SK-N-SH treated with all-trans-retinoic acid at 6 μM for 48 hours (cell line): ENCODE measurements at regions not wholly inside any gene's neighbourhood (a gene's known extent, or its start where the extent isn't known, plus 50 kb on each side); places are given as distances from the start of the nearest gene placed in this dataset.

Source experiments
- ATAC-seq: fragments of 200-7000 bp; cut with Tn5 transposase; 3 replicates; pipeline ENCODE4 v1.9.1; 2020; ENCODE audit warnings: mild to moderate bottlenecking, moderate library complexity
- ARNTL ChIP-seq: fragments of 450-650 bp; formaldehyde crosslinking; IDR thresholded peaks from 2 replicates; pipeline ENCODE4 v1.5.0; 2020; ENCODE audit warnings: low read depth, mild to moderate bottlenecking, moderate library complexity, borderline replicate concordance
- BACH2 ChIP-seq: fragments of 250-450 bp; sonication (Bioruptor Pico); IDR thresholded peaks from 2 replicates; pipeline ENCODE4 v1.9.0; 2021; ENCODE audit warnings: mild to moderate bottlenecking, borderline replicate concordance
- CREB5 ChIP-seq: fragments of 250-450 bp; sonication (Bioruptor Pico); IDR thresholded peaks from 2 replicates; pipeline ENCODE4 v1.5.1; 2020; ENCODE audit warnings: low read depth, mild to moderate bottlenecking, moderate library complexity
- CSDC2 ChIP-seq: fragments of 250-450 bp; sonication (Bioruptor Pico); IDR thresholded peaks from 2 replicates; pipeline ENCODE4 v1.5.0; 2020; ENCODE audit warnings: mild to moderate bottlenecking, moderate library complexity
- CSRNP3 ChIP-seq: fragments of 250-450 bp; sonication (Bioruptor Pico); IDR thresholded peaks from 2 replicates; pipeline ENCODE4 v1.5.1; 2021; ENCODE audit warnings: mild to moderate bottlenecking, moderate library complexity
- ESRRG ChIP-seq: fragments of 250-450 bp; sonication (Bioruptor Pico); IDR thresholded peaks from 2 replicates; pipeline ENCODE4 v1.6.1; 2021; ENCODE audit warnings: mild to moderate bottlenecking
- GLIS3 ChIP-seq: fragments of 250-450 bp; sonication (Bioruptor Pico); IDR thresholded peaks from 2 replicates; pipeline ENCODE4 v1.5.0; 2020; ENCODE audit warnings: mild to moderate bottlenecking, moderate library complexity
- ISL1 ChIP-seq: fragments of 250-450 bp; sonication (Bioruptor Pico); IDR thresholded peaks from 2 replicates; pipeline ENCODE4 v2.1.2; 2022; ENCODE audit warnings: mild to moderate bottlenecking, moderate library complexity
- OSR1 ChIP-seq: fragments of 250-450 bp; sonication (Bioruptor Pico); IDR thresholded peaks from 2 replicates; pipeline ENCODE4 v1.8.0; 2022; ENCODE audit warnings: moderate library complexity, mild to moderate bottlenecking, inconsistent platforms
- PATZ1 ChIP-seq: fragments of 250-450 bp; sonication (Bioruptor Pico); IDR thresholded peaks from 2 replicates; pipeline ENCODE4 v1.8.0; 2020; ENCODE audit warnings: mild to moderate bottlenecking, moderate library complexity, borderline replicate concordance
- POU6F1 ChIP-seq: fragments of 250-450 bp; sonication (Bioruptor Pico); IDR thresholded peaks from 2 replicates; pipeline ENCODE4 v1.8.0; 2021; ENCODE audit warnings: low read depth, mild to moderate bottlenecking, moderate library complexity, borderline replicate concordance
- PPARA ChIP-seq: fragments of 250-450 bp; sonication (Bioruptor Pico); IDR thresholded peaks from 2 replicates; pipeline ENCODE4 v1.5.0; 2020; ENCODE audit warnings: mild to moderate bottlenecking, borderline replicate concordance
- RARB ChIP-seq: fragments of 250-450 bp; sonication (Bioruptor Pico); IDR thresholded peaks from 2 replicates; pipeline ENCODE4 v1.8.0; 2021; ENCODE audit warnings: mild to moderate bottlenecking, moderate library complexity
- SNAI2 ChIP-seq: fragments of 250-450 bp; sonication (Bioruptor Pico); IDR thresholded peaks from 2 replicates; pipeline ENCODE4 v1.5.0; 2020; ENCODE audit warnings: mild to moderate bottlenecking, moderate library complexity
- TOX ChIP-seq: fragments of 250-450 bp; sonication (Bioruptor Pico); IDR thresholded peaks from 2 replicates; pipeline ENCODE4 v1.8.0; 2021; ENCODE audit warnings: mild to moderate bottlenecking, moderate library complexity, borderline replicate concordance
- TSHZ2 ChIP-seq: fragments of 250-450 bp; sonication (Bioruptor Pico); IDR thresholded peaks from 2 replicates; pipeline ENCODE4 v1.5.0; 2020; ENCODE audit warnings: mild to moderate bottlenecking, moderate library complexity
- ZC3H10 ChIP-seq: fragments of 250-450 bp; sonication (Bioruptor Pico); IDR thresholded peaks from 2 replicates; pipeline ENCODE4 v1.5.1; 2021; ENCODE audit warnings: mild to moderate bottlenecking, moderate library complexity
- ZFP3 ChIP-seq: fragments of 250-450 bp; sonication (Bioruptor Pico); IDR thresholded peaks from 2 replicates; pipeline ENCODE4 v1.5.0; 2020; ENCODE audit warnings: mild to moderate bottlenecking, moderate library complexity
- ZFP30 ChIP-seq: fragments of 450-650 bp; formaldehyde crosslinking; IDR thresholded peaks from 2 replicates; pipeline ENCODE4 v1.5.0; 2022; ENCODE audit warnings: mild to moderate bottlenecking, moderate library complexity
- ZNF565 ChIP-seq: fragments of 450-650 bp; formaldehyde crosslinking; conservative IDR thresholded peaks from 2 replicates; pipeline ENCODE4 v1.5.0; 2020; ENCODE audit warnings: low read depth, mild to moderate bottlenecking, moderate library complexity
- ZNF70 ChIP-seq: fragments of 450-650 bp; formaldehyde crosslinking; IDR thresholded peaks from 2 replicates; pipeline ENCODE4 v1.5.0; 2020; ENCODE audit warnings: mild to moderate bottlenecking, moderate library complexity
- ZNF8 ChIP-seq: fragments of 450-650 bp; formaldehyde crosslinking; IDR thresholded peaks from 2 replicates; pipeline ENCODE4 v1.5.0; 2020; ENCODE audit warnings: mild to moderate bottlenecking, moderate library complexity

GRCh38 chr5:42956551-42956950 is 83.6 kb downstream of the ANXA2R start:
- TF ChIP-seq POU6F1 (CRISPR knock-in tag) (no peak), PPARA (no peak), OSR1 (CRISPR knock-in tag) (no peak), CSDC2 (no peak), CREB5 (CRISPR knock-in tag) (no peak), ZFP3 (CRISPR knock-in tag) (no peak), PATZ1 (no peak), ISL1 (CRISPR knock-in tag) (no peak), TSHZ2 (CRISPR knock-in tag) (no peak), GLIS3 (CRISPR knock-in tag) (no peak), ZFP30 (CRISPR knock-in tag) (no peak), ZNF70 (CRISPR knock-in tag) (no peak), CSRNP3 (CRISPR knock-in tag) (no peak), RARB (CRISPR knock-in tag) (no peak), BACH2 (CRISPR knock-in tag) (no peak), ZNF565 (CRISPR knock-in tag) (no peak), ZC3H10 (no peak), SNAI2 (no peak), ZNF8 (no peak)
- TF ChIP-seq, all 23 proteins: peak for 0
- no peak for ATAC-seq

- no peak for TF ChIP-seq ZFP30 (CRISPR knock-in tag)
- no peak for TF ChIP-seq RARB (CRISPR knock-in tag)
- no peak for ATAC-seq
Observed at GRCh38 chr5:42953041-42953440, 87.1 kb downstream of the ANXA2R start.

GRCh38 chr5:42952578-42952974 is 87.5 kb downstream of the ANXA2R start:
- no peak for TF ChIP-seq ARNTL
- TF ChIP-seq TOX (CRISPR knock-in tag) = no peak
- no peak for TF ChIP-seq ZFP30 (CRISPR knock-in tag)
- TF ChIP-seq ZC3H10 = no peak
- no peak for TF ChIP-seq RARB (CRISPR knock-in tag)
- no peak for TF ChIP-seq POU6F1 (CRISPR knock-in tag)
- no peak for TF ChIP-seq ESRRG (CRISPR knock-in tag)
- TF ChIP-seq CREB5 (CRISPR knock-in tag) = no peak
- no peak for TF ChIP-seq CSRNP3 (CRISPR knock-in tag)
- TF ChIP-seq PATZ1 = no peak
- TF ChIP-seq ZFP3 (CRISPR knock-in tag) = no peak
- TF ChIP-seq OSR1 (CRISPR knock-in tag) = no peak
- no peak for TF ChIP-seq PPARA
- no peak for TF ChIP-seq GLIS3 (CRISPR knock-in tag)

More at GRCh38 chr5:42952578-42952974, 87.5 kb downstream of the ANXA2R start:
- ATAC-seq = no peak
